GM15510 (cell line): ENCODE measurements at regions not wholly inside any gene's neighbourhood (a gene's known extent, or its start where the extent isn't known, plus 50 kb on each side); places are given as distances from the start of the nearest gene placed in this dataset.

Source experiments
- POLR2A ChIP-seq: IDR thresholded peaks from 3 replicates; pipeline ENCODE4 v1.6.1; 2011; ENCODE audit warnings: borderline replicate concordance; ENCODE audit not compliant: insufficient read length; ENCODE audit errors: extremely low read depth

GRCh38 chr15:39486621-39487457 is 94.0 kb upstream of the THBS1 start:
- TF ChIP-seq POLR2A, result no peak

- TF ChIP-seq POLR2A, result no peak
Measured at GRCh38 chr15:39487458-39487735, 93.5 kb upstream of the THBS1 start.

GRCh38 chr15:39488516-39488915 is 92.4 kb upstream of the THBS1 start:
- no peak for TF ChIP-seq POLR2A

- TF ChIP-seq POLR2A, result no peak
Measured at GRCh38 chr15:39488961-39489360, 91.9 kb upstream of the THBS1 start.

- no peak for TF ChIP-seq POLR2A
Measured at GRCh38 chr15:39491115-39491885, 89.6 kb upstream of the THBS1 start.

- no peak for TF ChIP-seq POLR2A
Measured at GRCh38 chr15:39491886-39492490, 88.9 kb upstream of the THBS1 start.

GRCh38 chr15:39493424-39494067 is 87.3 kb upstream of the THBS1 start:
- TF ChIP-seq POLR2A, result no peak

- TF ChIP-seq POLR2A, result no peak
Measured at GRCh38 chr15:39494462-39494861, 86.4 kb upstream of the THBS1 start.

- TF ChIP-seq POLR2A, result no peak
Measured at GRCh38 chr15:39495871-39496840, 84.7 kb upstream of the THBS1 start.

GRCh38 chr15:39497016-39497758 is 83.7 kb upstream of the THBS1 start:
- no peak for TF ChIP-seq POLR2A

GRCh38 chr15:39497759-39498565 is 82.9 kb upstream of the THBS1 start:
- no peak for TF ChIP-seq POLR2A

GRCh38 chr15:39498629-39499028 is 82.2 kb upstream of the THBS1 start:
- TF ChIP-seq POLR2A, result no peak

- no peak for TF ChIP-seq POLR2A
Measured at GRCh38 chr15:39499042-39499441, 81.8 kb upstream of the THBS1 start.

- TF ChIP-seq POLR2A, result no peak
Measured at GRCh38 chr15:39499681-39500080, 81.2 kb upstream of the THBS1 start.
